ENCODE measurements at regions not wholly inside any gene's neighbourhood (a gene's known extent, or its start where the extent isn't known, plus 50 kb on each side); places are given as distances from the start of the nearest gene placed in this dataset.

- TF ChIP-seq POLR2A (IDR thresholded peaks at IDR 0.05), result no peak
- no peak for TF ChIP-seq CTCF (IDR thresholded peaks at IDR 0.05)
- no peak for TF ChIP-seq POLR2AphosphoS5 (IDR thresholded peaks at IDR 0.05)
These were observed 867.3 kb downstream of the TTLL7 start for GRCh38 chr1:83131692-83131955.
